ENCODE measurements at regions not wholly inside any gene's neighbourhood (a gene's known extent, or its start where the extent isn't known, plus 50 kb on each side); places are given as distances from the start of the nearest gene placed in this dataset.

GRCh38 chr9:12155401-12156134 lies 537.6 kb upstream of the TYRP1 start:
- H3K27ac ChIP-seq = no peak overlapping the region
- H3K36me3 ChIP-seq = no peaks in the 10 kb centered on the region
- H3K27me3 ChIP-seq = no peaks in the 10 kb centered on the region
- intact Hi-C loops (cut with DNase I; ENCODE audit: low total_unique reads) = no loop called here
- H3K4me3 ChIP-seq = no peak overlapping the region
- DNase-seq = no peak
- no peaks in the 10 kb centered on the region for H3K9me3 ChIP-seq
- H3K4me1 ChIP-seq = no peaks in the 10 kb centered on the region
- TF ChIP-seq CTCF (IDR thresholded peaks at IDR 0.05) = no peak

- no peak for TF ChIP-seq CTCF (IDR thresholded peaks at IDR 0.05)
- intact Hi-C loops (cut with DNase I; ENCODE audit: low total_unique reads) = no loop called here
- H3K27ac ChIP-seq = no peak overlapping the region
- H3K9me3 ChIP-seq = no peaks in the 10 kb centered on the region
- H3K4me3 ChIP-seq = no peak overlapping the region
- no peaks in the 10 kb centered on the region for H3K27me3 ChIP-seq
- no peaks in the 10 kb centered on the region for H3K36me3 ChIP-seq
- DNase-seq = no peak
- no peaks in the 10 kb centered on the region for H3K4me1 ChIP-seq
Observed at GRCh38 chr9:12162181-12162815, 530.9 kb upstream of the TYRP1 start.

GRCh38 chr9:12163723-12164458 lies 529.3 kb upstream of the TYRP1 start:
- no peaks in the 10 kb centered on the region for H3K9me3 ChIP-seq
- DNase-seq = no peak
- H3K4me3 ChIP-seq = no peak overlapping the region
- H3K4me1 ChIP-seq = no peaks in the 10 kb centered on the region
- no peaks in the 10 kb centered on the region for H3K36me3 ChIP-seq
- intact Hi-C loops (cut with DNase I; ENCODE audit: low total_unique reads) = no loop called here
- H3K27me3 ChIP-seq = no peaks in the 10 kb centered on the region
- H3K27ac ChIP-seq = no peak overlapping the region
- no peak for TF ChIP-seq CTCF (IDR thresholded peaks at IDR 0.05)

- H3K9me3 ChIP-seq = no peaks in the 10 kb centered on the region
- no peak for TF ChIP-seq CTCF (IDR thresholded peaks at IDR 0.05)
- no peaks in the 10 kb centered on the region for H3K36me3 ChIP-seq
- H3K4me3 ChIP-seq = no peak overlapping the region
- H3K4me1 ChIP-seq = no peaks in the 10 kb centered on the region
- H3K27me3 ChIP-seq = no peaks in the 10 kb centered on the region
- DNase-seq = no peak
- intact Hi-C loops (cut with DNase I; ENCODE audit: low total_unique reads) = no loop called here
- H3K27ac ChIP-seq = no peak overlapping the region
Observed at GRCh38 chr9:12166518-12166917, 526.7 kb upstream of the TYRP1 start.

GRCh38 chr9:12170456-12170855 lies 522.7 kb upstream of the TYRP1 start:
- TF ChIP-seq CTCF (IDR thresholded peaks at IDR 0.05) = no peak
- intact Hi-C loops (cut with DNase I; ENCODE audit: low total_unique reads) = no loop called here
- no peaks in the 10 kb centered on the region for H3K4me1 ChIP-seq
- no peaks in the 10 kb centered on the region for H3K27me3 ChIP-seq
- DNase-seq = no peak
- no peak overlapping the region for H3K4me3 ChIP-seq
- no peak overlapping the region for H3K27ac ChIP-seq
- no peaks in the 10 kb centered on the region for H3K36me3 ChIP-seq
- no peaks in the 10 kb centered on the region for H3K9me3 ChIP-seq

Data from tibial artery (tissue), 4 donors.